Dermis blood vessel endothelial cell (primary cell): ENCODE measurements at regions not wholly inside any gene's neighbourhood (a gene's known extent, or its start where the extent isn't known, plus 50 kb on each side); places are given as distances from the start of the nearest gene placed in this dataset.
A peak's percentile ranks its signal among the peaks of the same experiment; 100 is the strongest.
"Not testable (repeated sequence)": the region's sequence is repeated elsewhere in the genome, so short reads cannot be mapped to it uniquely, and the experiment has no call there.

Experiments
- DNase-seq: peaks from one replicate; pipeline ENCODE4 v3.0.0; 2010

DNA sequence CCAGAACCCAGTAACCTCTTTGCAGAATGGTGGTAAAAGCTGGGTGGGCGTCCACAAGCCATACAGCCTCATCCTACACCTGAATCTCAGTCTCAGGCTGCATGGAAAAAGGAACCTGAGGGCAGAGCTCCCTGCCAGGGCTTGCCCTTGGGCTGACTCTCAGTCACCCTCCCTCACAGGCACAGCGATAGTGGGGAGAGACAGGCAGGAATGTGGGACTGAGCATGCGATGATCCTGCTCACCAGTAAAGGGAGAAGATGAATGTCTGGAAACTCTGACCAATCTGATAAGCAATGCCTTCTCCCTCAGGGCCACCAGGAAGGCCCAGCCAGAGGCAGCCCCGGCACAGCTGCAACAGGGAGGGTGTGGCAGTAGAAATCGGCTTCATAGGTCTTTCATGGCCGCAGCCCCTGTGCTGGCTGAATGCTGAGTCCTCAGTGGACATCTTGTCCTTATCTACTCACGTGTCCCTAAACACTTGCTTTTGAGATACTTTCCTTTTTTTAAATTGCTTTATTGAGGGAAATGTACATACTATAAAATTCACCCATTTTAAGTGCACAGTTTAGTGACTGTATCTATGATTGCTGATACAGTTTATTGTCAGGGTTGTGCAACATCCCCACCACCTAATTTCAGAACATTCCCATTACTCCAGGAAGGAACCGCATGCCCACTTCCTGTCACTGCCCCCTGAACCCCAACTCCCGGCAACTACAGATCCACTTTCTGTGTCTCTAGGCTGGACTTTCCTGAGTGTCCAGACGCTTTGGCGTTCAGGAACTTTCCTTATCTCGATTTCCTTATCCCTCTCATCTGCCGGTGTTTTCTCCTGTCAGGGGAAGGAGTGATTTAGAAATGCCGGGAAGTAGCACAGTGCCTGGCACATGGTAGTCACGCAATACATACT lies 258.1 kb downstream of the PCNX1 start:
- DNase-seq: no peak

- peak; percentile 61 for DNase-seq
These were observed 259.1 kb downstream of the PCNX1 start for GRCh38 chr14:71166180-71166837.

DNA sequence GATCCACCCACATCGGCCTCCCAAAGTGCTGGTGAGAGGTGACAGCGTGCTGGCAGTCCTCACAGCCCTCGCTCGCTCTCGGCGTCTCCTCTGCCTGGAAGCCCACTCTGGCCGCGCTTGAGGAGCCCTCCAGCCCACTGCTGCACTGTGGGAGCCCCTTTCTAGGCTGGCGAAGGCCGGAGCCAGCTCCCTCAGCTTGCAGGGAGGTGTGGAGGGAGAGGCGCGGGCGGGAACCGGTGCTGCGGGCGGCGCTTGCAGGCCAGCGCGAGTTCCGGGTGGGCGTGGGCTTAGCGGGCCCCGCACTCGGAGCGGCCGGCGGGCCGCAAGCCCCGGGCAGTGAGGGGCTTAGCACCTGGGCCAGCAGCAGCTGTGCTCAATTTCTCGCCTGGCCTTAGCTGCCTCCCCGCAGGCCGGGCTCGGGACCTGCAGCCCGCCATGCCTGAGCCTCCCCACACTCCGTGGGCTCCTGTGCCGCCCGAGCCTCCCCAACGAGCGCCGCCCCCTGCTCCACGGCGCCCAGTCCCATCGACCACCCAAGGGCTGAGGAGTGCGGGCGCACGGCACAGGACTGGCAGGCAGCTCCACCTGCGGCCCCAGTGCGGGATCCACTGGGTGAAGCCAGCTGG lies 260.2 kb downstream of the PCNX1 start:
- not testable (repeated sequence) for DNase-seq

GRCh38 chr14:71168161-71168560 lies 260.9 kb downstream of the PCNX1 start:
- not testable (repeated sequence) for DNase-seq

DNA sequence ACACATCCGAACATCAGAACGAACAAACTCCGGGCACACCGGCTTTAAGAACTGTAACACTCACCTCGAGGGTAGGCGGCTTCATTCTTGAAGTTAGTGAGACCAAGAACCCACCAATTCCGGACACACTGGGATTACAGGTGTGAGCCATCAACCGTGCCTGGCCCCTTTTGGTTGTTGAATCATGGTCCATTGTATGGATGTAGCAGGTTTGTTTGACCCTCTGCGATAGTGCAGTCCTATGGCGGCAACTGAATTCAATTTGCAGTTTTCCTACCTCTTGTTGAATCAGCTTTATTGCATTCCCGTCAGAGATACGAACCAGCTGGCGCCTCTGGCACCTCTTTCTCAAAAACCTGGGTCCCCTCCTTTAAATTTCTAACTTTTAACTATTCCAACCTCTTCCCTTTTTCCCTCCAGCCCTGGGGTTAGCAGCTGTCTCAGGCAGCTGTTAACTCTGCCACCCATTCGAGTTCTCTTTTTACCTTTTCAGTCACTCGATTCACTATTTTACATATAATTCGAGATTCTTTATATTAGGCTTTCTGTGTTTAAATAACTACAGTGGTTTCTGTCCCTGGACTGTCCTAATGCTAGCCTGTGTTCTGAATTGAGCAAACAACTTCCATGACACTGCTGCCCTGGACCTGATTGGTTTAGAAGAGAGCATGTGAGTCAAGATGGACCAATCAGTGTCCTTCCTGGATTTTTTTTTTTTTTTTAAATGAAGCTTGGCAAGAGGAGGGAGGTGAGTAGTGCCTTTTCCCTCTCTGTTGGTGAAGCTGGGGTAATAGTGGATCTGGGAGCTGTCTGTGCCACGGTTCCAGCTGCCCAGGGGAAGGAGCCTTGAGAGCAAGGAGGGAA lies 261.5 kb downstream of the PCNX1 start:
- DNase-seq: no peak

- DNase-seq: no peak
These were observed 262.6 kb downstream of the PCNX1 start for GRCh38 chr14:71169861-71170260.

GRCh38 chr14:71175491-71175890 lies 268.2 kb downstream of the PCNX1 start:
- no peak for DNase-seq

GRCh38 chr14:71179066-71179465 lies 271.8 kb downstream of the PCNX1 start:
- DNase-seq: no peak

DNA sequence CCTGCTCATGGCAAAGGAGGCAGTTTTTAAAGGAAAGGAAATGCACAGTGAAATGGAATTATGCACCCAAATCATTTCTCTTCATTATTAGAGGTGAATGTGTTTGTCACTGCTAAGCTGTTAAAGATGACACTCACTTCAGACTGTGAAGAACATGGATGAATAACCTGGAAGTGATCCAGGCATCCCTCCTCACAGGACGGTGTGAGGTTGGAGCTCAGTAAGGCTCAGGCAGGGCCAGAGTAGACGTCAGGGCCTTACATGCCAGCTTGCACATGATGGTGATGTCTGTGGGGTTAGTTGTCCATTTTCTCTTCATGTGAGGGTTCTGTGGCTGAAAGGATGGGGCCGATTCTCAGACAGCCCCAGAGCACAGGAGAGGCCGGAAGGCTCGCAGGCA lies 273.1 kb downstream of the PCNX1 start:
- no peak for DNase-seq

- DNase-seq: peak; percentile 38
These were observed 274.1 kb downstream of the PCNX1 start for GRCh38 chr14:71181215-71182003.

- DNase-seq: no peak
These were observed 276.8 kb downstream of the PCNX1 start for GRCh38 chr14:71183876-71184689.

GRCh38 chr14:71185637-71186036 lies 278.4 kb downstream of the PCNX1 start:
- DNase-seq: no peak

- peak; percentile 19 for DNase-seq
These were observed 280.5 kb downstream of the PCNX1 start for GRCh38 chr14:71187633-71188356.

- no peak for DNase-seq
These were observed 283.6 kb downstream of the PCNX1 start for GRCh38 chr14:71190770-71191374.

DNA sequence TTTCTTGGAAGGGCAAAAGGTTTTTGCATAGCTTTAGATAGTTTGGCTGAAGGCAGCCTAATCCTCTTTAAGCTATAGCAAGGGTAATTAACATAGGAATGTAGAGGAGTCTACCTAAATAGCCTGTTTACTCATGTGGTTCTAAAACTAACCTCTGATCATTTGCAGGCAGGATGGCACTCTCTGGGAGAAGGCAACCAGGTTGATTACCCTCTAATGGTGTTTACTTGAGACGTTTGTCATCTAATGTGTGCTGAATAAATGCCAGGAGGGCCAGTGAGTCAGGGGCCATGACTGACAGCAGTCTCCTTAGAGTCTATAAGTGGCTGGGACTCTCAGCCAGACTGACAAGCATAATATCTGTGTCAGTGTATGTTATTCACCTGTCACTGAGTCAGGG lies 286.4 kb downstream of the PCNX1 start:
- DNase-seq: no peak

- DNase-seq: no peak
These were observed 287.0 kb downstream of the PCNX1 start for GRCh38 chr14:71194251-71194650.

GRCh38 chr14:71196921-71197320 lies 289.7 kb downstream of the PCNX1 start:
- DNase-seq: no peak

DNA sequence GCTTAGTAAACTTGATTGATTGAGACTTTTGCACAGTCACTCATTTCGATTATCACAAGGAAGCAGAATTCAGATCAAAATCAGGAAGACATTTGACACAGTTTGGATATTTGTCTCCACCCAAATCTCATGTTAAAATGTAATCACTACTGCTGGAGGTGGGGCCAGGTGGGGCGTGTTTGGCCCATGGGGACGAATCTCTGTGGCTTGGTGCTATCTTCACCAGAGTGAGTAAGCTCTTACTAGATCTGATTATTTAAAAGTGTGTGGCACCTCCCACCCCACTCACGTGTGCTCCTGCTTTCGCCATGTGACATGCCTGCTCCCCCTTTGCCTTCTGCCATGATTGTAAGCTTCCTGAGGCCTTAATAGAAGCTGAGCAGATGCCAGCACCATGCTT lies 291.4 kb downstream of the PCNX1 start:
- no peak for DNase-seq

DNA sequence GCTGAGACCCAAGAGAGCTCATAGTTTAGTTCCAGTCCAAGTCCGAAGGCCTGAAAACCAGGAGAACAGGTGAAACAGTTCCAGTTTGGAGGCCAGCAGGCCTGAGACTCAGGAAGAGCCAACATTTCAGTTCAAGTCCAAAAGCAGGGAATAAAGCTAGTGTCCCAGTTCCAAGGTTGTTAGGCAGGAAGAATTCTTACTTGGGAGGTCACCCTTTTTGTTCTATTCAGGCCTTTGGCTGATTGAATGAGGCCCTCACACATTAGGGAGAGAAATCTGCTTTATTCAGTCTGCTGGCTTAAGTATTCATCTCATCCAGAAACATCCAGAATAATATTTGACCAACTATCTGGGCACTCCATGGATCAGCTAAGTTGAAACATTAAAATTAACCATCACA lies 294.6 kb downstream of the PCNX1 start:
- DNase-seq: no peak

DNA sequence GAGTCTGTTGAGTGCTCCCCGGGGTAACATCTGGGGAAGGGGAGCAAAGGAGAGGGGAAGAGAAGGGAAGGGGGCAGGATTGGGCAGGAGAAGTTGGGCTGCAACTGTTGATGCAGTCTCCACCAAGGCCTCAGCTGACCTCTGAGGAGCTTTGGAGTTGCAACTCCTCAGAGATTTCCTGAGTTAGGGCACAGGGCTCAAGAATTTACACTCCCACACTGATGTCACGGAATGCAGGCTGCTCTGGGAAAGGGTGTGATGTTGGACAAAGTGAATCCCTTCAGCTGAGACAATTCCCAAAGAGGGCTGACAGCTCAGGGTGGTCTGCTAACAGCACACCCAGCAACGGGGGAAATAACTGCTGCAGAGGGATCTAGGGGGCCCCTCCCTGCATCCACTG lies 295.6 kb downstream of the PCNX1 start:
- no peak for DNase-seq
